Stomach (tissue), 4 donors: ENCODE measurements at regions not wholly inside any gene's neighbourhood (a gene's known extent, or its start where the extent isn't known, plus 50 kb on each side); places are given as distances from the start of the nearest gene placed in this dataset.

ENCODE experiments used
- EP300 ChIP-seq: sonication (generic); formaldehyde crosslinking; IDR thresholded peaks from one replicate; pipeline ENCODE4 v1.6.1; 2017; ENCODE audit warnings: antibody characterized with exemption
- POLR2A ChIP-seq, 4 donors: fragments of 450-650 bp; IDR thresholded peaks; one replicate each; pipeline ENCODE4 v1.6.1; 2016; ENCODE audit warnings: antibody characterized with exemption in 4 of 4, control low read depth in 2 of 4, mild to moderate bottlenecking in 1 of 4, moderate library complexity in 1 of 4
- POLR2AphosphoS5 ChIP-seq, 3 donors: sonication (generic); formaldehyde crosslinking; IDR thresholded peaks; one replicate each; pipeline ENCODE4 v1.6.1; 2016; ENCODE audit warnings: antibody characterized with exemption in 3 of 3
- TF ChIP-seq, protein P1 (sequence below), 7 experiments: fragments of 450-650 bp in 4 of 7; fragments of 200-600 bp in 3 of 7; sonication (generic) in 3 of 7; IDR thresholded peaks; one replicate each; pipeline ENCODE4 v1.5.1; 2016 to 2019; ENCODE audit warnings: antibody characterized with exemption in 7 of 7, control low read depth in 2 of 7, mild to moderate bottlenecking in 1 of 7

DNA sequence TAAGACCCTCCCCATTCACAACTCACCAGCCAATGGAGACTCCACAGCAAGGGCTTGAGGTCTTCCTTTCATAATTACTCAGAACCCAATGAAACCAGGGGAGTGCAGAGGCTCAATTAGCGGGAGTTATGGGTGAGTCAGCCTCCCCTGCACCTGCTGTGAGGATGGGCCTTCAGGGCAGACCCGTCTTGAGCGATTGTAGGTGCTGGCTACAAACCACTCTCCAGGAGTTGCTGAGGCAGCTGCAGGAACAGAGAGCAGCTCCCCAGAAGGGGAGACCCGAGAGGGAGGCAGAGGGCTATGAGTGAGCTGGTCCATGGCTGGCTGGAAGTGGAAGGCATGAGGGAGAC lies 58.5 kb upstream of the SORCS3 start:
- TF ChIP-seq POLR2A (IDR thresholded peaks at IDR 0.05) (no peak), EP300 (no peak), POLR2AphosphoS5 (IDR thresholded peaks at IDR 0.05) (no peak)
- TF ChIP-seq, protein P1, sequence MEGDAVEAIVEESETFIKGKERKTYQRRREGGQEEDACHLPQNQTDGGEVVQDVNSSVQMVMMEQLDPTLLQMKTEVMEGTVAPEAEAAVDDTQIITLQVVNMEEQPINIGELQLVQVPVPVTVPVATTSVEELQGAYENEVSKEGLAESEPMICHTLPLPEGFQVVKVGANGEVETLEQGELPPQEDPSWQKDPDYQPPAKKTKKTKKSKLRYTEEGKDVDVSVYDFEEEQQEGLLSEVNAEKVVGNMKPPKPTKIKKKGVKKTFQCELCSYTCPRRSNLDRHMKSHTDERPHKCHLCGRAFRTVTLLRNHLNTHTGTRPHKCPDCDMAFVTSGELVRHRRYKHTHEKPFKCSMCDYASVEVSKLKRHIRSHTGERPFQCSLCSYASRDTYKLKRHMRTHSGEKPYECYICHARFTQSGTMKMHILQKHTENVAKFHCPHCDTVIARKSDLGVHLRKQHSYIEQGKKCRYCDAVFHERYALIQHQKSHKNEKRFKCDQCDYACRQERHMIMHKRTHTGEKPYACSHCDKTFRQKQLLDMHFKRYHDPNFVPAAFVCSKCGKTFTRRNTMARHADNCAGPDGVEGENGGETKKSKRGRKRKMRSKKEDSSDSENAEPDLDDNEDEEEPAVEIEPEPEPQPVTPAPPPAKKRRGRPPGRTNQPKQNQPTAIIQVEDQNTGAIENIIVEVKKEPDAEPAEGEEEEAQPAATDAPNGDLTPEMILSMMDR (IDR thresholded peaks at IDR 0.05), result no peak
